ENCODE measurements at regions not wholly inside any gene's neighbourhood (a gene's known extent, or its start where the extent isn't known, plus 50 kb on each side); places are given as distances from the start of the nearest gene placed in this dataset.

- TF ChIP-seq, protein P1, sequence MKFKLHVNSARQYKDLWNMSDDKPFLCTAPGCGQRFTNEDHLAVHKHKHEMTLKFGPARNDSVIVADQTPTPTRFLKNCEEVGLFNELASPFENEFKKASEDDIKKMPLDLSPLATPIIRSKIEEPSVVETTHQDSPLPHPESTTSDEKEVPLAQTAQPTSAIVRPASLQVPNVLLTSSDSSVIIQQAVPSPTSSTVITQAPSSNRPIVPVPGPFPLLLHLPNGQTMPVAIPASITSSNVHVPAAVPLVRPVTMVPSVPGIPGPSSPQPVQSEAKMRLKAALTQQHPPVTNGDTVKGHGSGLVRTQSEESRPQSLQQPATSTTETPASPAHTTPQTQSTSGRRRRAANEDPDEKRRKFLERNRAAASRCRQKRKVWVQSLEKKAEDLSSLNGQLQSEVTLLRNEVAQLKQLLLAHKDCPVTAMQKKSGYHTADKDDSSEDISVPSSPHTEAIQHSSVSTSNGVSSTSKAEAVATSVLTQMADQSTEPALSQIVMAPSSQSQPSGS (IDR thresholded peaks at IDR 0.05; ENCODE audit: low read length) = no peak
- TF ChIP-seq CTCF (IDR thresholded peaks at IDR 0.05; ENCODE audit: control extremely low read depth in 1 of 3, insufficient read depth in 1 of 3, low read depth in 1 of 3, low read length in 3 of 3) (no peak), RXRA (IDR thresholded peaks at IDR 0.05; ENCODE audit: insufficient read depth, low read depth, low read length) (no peak), CHD1 (IDR thresholded peaks at IDR 0.05; ENCODE audit: low read depth, low read length) (no peak), SAP30 (IDR thresholded peaks at IDR 0.05; ENCODE audit: insufficient read depth, insufficient replicate concordance, low read length) (no peak), TCF12 (IDR thresholded peaks at IDR 0.05; ENCODE audit: low read depth, low read length) (no peak), ASH2L (IDR thresholded peaks at IDR 0.05; ENCODE audit: low read length) (no peak)
Observed at GRCh38 chr13:29909975-29910674, 59.7 kb upstream of the UBL3 start (continued).
